Stomach (tissue), 4 donors: ENCODE measurements at regions not wholly inside any gene's neighbourhood (a gene's known extent, or its start where the extent isn't known, plus 50 kb on each side); places are given as distances from the start of the nearest gene placed in this dataset.

Source experiments
- CTCF ChIP-seq, 7 experiments: fragments of 450-650 bp in 4 of 7; fragments of 200-600 bp in 3 of 7; sonication (generic) in 3 of 7; IDR thresholded peaks; one replicate each; pipeline ENCODE4 v1.5.1; 2016 to 2019; ENCODE audit warnings: antibody characterized with exemption in 7 of 7, control low read depth in 2 of 7, mild to moderate bottlenecking in 1 of 7
- POLR2A ChIP-seq, 4 donors: fragments of 450-650 bp; IDR thresholded peaks; one replicate each; pipeline ENCODE4 v1.6.1; 2016; ENCODE audit warnings: antibody characterized with exemption in 4 of 4, control low read depth in 2 of 4, mild to moderate bottlenecking in 1 of 4, moderate library complexity in 1 of 4
- POLR2AphosphoS5 ChIP-seq, 3 donors: sonication (generic); formaldehyde crosslinking; IDR thresholded peaks; one replicate each; pipeline ENCODE4 v1.6.1; 2016; ENCODE audit warnings: antibody characterized with exemption in 3 of 3

DNA sequence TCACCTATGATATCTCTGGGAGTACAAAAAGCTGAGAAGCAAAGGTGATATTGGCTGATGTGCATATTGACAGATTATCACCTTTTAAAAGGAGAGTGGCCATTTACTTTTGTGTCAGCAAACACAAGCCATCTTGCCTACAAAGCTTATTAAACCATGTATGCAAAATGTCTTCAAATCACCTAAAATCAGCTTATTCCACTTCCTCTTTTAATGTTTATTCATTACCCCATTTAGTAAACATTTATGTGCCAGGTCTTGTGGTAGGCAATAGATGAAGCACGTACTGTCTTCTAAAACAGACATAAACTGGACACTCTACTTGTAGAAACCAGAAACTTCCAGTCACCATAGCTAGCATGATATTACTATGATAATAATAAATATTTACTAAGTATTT, 354.6 kb downstream of the RBM26 start:
- TF ChIP-seq CTCF (IDR thresholded peaks at IDR 0.05): no peak
- no peak for TF ChIP-seq POLR2A (IDR thresholded peaks at IDR 0.05)
- TF ChIP-seq POLR2AphosphoS5 (IDR thresholded peaks at IDR 0.05): no peak
